ENCODE measurements at regions not wholly inside any gene's neighbourhood (a gene's known extent, or its start where the extent isn't known, plus 50 kb on each side); places are given as distances from the start of the nearest gene placed in this dataset.

DNA sequence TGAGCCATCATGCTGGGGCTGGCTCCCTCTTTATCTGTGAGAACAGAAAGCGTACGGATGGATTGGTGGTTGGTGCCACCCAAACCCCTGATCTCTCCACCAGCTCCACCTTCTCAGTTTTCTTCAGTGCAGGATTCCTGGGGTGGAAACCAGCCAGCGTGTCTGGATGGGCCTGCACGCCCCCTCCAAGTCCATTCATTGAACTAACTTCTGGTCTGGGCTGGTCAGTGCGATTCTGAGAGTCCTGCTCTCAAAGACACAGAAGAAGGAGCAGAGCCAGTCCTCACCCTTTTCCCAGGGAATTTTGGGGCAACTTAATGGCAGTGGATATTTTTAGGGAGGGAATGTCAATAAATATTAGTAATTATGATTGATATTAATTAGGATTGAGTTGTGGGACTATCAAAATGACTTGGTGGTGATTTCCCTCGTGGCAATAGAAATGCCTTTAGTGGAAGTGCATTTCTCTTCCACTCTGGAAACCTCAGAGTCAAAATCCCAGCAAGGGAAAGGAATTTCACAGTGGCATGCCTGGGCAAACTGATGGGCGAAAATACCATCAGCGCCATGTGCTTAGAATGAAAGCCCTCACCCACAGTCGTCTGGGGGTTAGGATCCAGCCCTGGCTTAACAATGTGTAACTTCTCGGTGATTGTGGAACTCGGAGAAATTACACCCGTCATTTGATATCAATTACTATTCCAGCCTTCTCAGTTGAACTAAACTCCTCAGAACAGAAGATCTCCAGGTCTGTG is 69.3 kb upstream of the EEPD1 start:
- TF ChIP-seq, protein P1, sequence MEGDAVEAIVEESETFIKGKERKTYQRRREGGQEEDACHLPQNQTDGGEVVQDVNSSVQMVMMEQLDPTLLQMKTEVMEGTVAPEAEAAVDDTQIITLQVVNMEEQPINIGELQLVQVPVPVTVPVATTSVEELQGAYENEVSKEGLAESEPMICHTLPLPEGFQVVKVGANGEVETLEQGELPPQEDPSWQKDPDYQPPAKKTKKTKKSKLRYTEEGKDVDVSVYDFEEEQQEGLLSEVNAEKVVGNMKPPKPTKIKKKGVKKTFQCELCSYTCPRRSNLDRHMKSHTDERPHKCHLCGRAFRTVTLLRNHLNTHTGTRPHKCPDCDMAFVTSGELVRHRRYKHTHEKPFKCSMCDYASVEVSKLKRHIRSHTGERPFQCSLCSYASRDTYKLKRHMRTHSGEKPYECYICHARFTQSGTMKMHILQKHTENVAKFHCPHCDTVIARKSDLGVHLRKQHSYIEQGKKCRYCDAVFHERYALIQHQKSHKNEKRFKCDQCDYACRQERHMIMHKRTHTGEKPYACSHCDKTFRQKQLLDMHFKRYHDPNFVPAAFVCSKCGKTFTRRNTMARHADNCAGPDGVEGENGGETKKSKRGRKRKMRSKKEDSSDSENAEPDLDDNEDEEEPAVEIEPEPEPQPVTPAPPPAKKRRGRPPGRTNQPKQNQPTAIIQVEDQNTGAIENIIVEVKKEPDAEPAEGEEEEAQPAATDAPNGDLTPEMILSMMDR (conservative IDR thresholded peaks at IDR 0.05; ENCODE audit: low read depth, low read length) = no peak
- no peak overlapping the region for H3K4me3 ChIP-seq (ENCODE audit: low read depth, low read length)
- DNase-seq (ENCODE audit: low read depth) = no peak

DNA sequence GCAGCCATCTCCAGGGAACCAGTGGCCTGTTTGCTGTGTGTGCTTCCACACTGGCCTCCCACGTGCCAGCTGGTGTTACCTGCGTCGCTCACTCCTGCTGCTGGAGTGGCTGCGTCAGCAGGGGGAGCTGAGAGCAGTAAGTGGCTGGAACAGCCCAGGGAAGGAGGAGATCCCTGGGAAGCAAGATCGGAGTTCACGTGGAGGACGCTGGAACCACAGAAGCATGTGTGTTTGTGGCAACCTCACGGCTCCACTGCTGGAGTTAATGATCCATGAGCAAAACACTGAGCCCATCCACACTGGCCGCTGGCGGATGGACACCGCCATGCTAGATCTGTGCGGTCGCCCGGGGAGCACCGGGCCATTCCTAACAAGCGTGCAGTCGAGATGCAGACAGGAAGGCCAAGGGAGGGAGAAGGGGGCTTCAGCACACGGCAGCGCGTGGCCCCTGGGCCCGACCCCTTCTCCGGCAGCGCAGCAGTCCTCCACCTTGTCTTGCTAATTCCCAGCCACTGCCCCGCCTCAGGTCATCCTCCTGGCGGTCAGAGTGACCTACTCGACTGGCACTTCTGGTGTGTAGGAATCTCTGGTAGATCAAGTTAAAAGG is 68.5 kb upstream of the EEPD1 start:
- DNase-seq (ENCODE audit: low read depth) = peak; percentile 80
- H3K4me3 ChIP-seq (ENCODE audit: low read depth, low read length) = peak overlapping the region; percentile 49

DNA sequence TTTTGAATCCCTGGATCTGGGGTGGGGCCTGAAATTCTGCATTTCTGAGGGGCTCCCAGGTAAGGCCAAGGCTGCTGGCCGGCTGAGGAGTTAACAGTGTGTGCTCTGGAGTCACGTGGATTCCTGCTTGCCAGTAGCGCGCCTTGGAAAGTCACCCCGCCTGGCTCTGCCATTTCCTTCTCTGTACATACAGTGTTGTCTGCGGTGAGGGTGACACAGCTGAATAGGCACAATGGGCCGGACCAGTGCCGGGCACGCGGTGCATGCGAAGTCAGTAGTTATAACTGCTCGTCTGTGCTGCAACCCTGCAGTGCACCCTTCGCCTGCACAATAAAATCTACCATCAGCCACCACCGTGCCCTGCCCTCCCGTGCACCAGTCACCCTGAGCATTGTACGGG is 68.0 kb upstream of the EEPD1 start:
- TF ChIP-seq, protein P1 (conservative IDR thresholded peaks at IDR 0.05; ENCODE audit: low read depth, low read length) = no peak
- peak overlapping the region; percentile 49 for H3K4me3 ChIP-seq (ENCODE audit: low read depth, low read length)
- DNase-seq (ENCODE audit: low read depth) = no peak

More for the DNA sequence above, 68.5 kb upstream of the EEPD1 start:
- TF ChIP-seq, protein P1 (conservative IDR thresholded peaks at IDR 0.05; ENCODE audit: low read depth, low read length) = peak; percentile 80

DNA sequence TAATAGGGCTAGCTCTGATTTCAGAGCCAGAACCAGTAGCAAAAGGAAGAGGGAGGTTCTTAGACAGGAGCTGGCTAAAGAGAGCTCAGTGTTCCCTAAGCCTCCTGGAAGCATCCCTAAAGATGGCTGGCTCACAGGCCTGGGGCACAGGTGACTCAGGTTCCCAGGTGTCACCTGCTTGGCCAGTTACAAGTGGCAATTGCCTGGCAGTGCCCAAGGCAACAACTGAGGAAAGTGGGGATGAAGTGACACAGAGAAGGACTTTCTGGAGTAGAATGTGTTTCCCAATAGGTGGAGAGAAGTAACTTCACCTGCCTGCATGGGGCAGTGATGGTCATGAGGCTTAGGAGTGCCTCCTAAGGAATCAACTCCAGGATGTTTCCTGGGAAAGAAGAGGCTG is 66.5 kb upstream of the EEPD1 start:
- no peak for DNase-seq (ENCODE audit: low read depth)
- TF ChIP-seq, protein P1 (conservative IDR thresholded peaks at IDR 0.05; ENCODE audit: low read depth, low read length) = no peak
- H3K4me3 ChIP-seq (ENCODE audit: low read depth, low read length) = no peak overlapping the region

DNA sequence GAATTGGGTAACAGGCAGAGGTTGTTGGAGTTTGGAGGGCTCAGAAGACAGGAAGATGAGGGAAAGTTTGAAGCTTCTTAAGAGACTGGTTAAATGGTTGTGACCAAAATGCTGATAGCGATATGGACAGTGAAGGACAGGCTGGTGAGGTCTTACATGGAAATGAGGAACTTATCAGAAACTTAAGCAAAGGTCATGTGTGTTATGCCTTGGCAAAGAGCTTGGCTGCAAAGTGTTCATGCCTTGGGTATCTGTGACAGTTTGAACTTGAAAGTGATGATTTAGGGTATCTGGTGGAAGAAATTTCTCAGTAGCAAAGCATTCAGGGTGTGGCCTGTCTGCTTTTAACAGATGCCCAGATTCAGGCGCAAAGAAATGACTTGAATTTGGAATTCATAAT is 64.5 kb upstream of the EEPD1 start:
- TF ChIP-seq, protein P1 (conservative IDR thresholded peaks at IDR 0.05; ENCODE audit: low read depth, low read length) = no peak
- no peak overlapping the region for H3K4me3 ChIP-seq (ENCODE audit: low read depth, low read length)
- no peak for DNase-seq (ENCODE audit: low read depth)

DNA sequence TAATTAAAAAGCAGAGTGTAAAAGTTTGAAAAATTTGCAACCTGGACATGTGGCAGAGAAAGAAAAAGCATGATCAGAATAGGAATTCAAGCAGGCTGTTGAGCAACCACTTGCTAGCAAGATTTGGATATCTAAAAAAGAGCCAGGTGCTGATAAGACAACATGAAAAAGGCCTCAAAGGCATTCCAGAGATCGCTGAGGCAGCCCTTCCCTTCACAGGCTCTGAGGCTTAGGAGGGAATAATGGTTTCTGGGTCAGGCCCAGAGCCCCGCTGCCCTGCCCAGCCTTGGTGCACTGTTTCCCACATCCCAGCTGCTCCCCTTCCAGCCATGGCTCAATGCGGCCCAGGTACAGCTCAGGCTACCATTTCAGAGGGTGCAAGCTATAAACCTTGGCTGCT is 64.1 kb upstream of the EEPD1 start:
- TF ChIP-seq, protein P1 (conservative IDR thresholded peaks at IDR 0.05; ENCODE audit: low read depth, low read length) = no peak
- no peak for DNase-seq (ENCODE audit: low read depth)
- no peak overlapping the region for H3K4me3 ChIP-seq (ENCODE audit: low read depth, low read length)
